ENCODE measurements at regions not wholly inside any gene's neighbourhood (a gene's known extent, or its start where the extent isn't known, plus 50 kb on each side); places are given as distances from the start of the nearest gene placed in this dataset.
"Not testable (repeated sequence)": the region's sequence is repeated elsewhere in the genome, so short reads cannot be mapped to it uniquely, and the experiment has no call there.

- DNase-seq (ENCODE audit: low read depth in 3 of 3) = not testable (repeated sequence)
These were observed 52.0 kb downstream of the SYT15B start for GRCh38 chr10:47711428-47711827.

- not testable (repeated sequence) for DNase-seq (ENCODE audit: low read depth in 3 of 3)
These were observed 52.9 kb downstream of the SYT15B start for GRCh38 chr10:47710443-47710842.

- DNase-seq (ENCODE audit: low read depth in 3 of 3) = peak; percentile 41 to 70 (median 46)
These were observed 57.5 kb downstream of the SYT15B start for GRCh38 chr10:47705698-47706414.

GRCh38 chr10:47701285-47701684 is 62.1 kb downstream of the SYT15B start:
- DNase-seq (ENCODE audit: low read depth in 3 of 3) = not testable (repeated sequence)

- not testable (repeated sequence) for DNase-seq (ENCODE audit: low read depth in 3 of 3)
These were observed 63.5 kb downstream of the SYT15B start for GRCh38 chr10:47699854-47700253.

GRCh38 chr10:47696170-47696569 is 67.2 kb downstream of the SYT15B start:
- not testable (repeated sequence) for DNase-seq (ENCODE audit: low read depth in 3 of 3)

- DNase-seq (ENCODE audit: low read depth in 3 of 3) = not testable (repeated sequence)
These were observed 68.2 kb downstream of the SYT15B start for GRCh38 chr10:47695149-47695548.

GRCh38 chr10:47690304-47690703 is 73.1 kb downstream of the SYT15B start:
- not testable (repeated sequence) for DNase-seq (ENCODE audit: low read depth in 3 of 3)

- DNase-seq (ENCODE audit: low read depth in 3 of 3) = not testable (repeated sequence)
These were observed 79.4 kb downstream of the SYT15B start for GRCh38 chr10:47683826-47684475.

GRCh38 chr10:47681638-47681990 is 81.8 kb downstream of the SYT15B start:
- not testable (repeated sequence) for DNase-seq (ENCODE audit: low read depth in 3 of 3)

- DNase-seq (ENCODE audit: low read depth in 3 of 3) = not testable (repeated sequence)
These were observed 82.3 kb downstream of the SYT15B start for GRCh38 chr10:47680848-47681637.

GRCh38 chr10:47676102-47676501 is 87.3 kb downstream of the SYT15B start:
- DNase-seq (ENCODE audit: low read depth in 3 of 3) = not testable (repeated sequence)

- DNase-seq (ENCODE audit: low read depth in 3 of 3) = not testable (repeated sequence)
These were observed 87.8 kb downstream of the SYT15B start for GRCh38 chr10:47675577-47675976.

- DNase-seq (ENCODE audit: low read depth in 3 of 3) = not testable (repeated sequence)
These were observed 90.3 kb downstream of the SYT15B start for GRCh38 chr10:47673128-47673527.

- DNase-seq (ENCODE audit: low read depth in 3 of 3) = not testable (repeated sequence)
These were observed 92.5 kb downstream of the SYT15B start for GRCh38 chr10:47670857-47671256.

GRCh38 chr10:47661955-47662577 is 101.3 kb downstream of the SYT15B start:
- not testable (repeated sequence) for DNase-seq (ENCODE audit: low read depth in 3 of 3)

- DNase-seq (ENCODE audit: low read depth in 3 of 3) = not testable (repeated sequence)
These were observed 106.7 kb downstream of the SYT15B start for GRCh38 chr10:47656732-47657131.

GRCh38 chr10:47654161-47654560 is 109.2 kb downstream of the SYT15B start:
- DNase-seq (ENCODE audit: low read depth in 3 of 3) = not testable (repeated sequence)

- not testable (repeated sequence) for DNase-seq (ENCODE audit: low read depth in 3 of 3)
These were observed 114.8 kb downstream of the SYT15B start for GRCh38 chr10:47648594-47648993.

- not testable (repeated sequence) for DNase-seq (ENCODE audit: low read depth in 3 of 3)
These were observed 115.8 kb downstream of the SYT15B start for GRCh38 chr10:47647523-47648101.

- not testable (repeated sequence) for DNase-seq (ENCODE audit: low read depth in 3 of 3)
These were observed 116.6 kb downstream of the SYT15B start for GRCh38 chr10:47646686-47647273.
